PC-3 (cell line): ENCODE measurements at regions not wholly inside any gene's neighbourhood (a gene's known extent, or its start where the extent isn't known, plus 50 kb on each side); places are given as distances from the start of the nearest gene placed in this dataset.
A peak's percentile ranks its signal among the peaks of the same experiment; 100 is the strongest.

Experiments used
- ATAC-seq: fragments of 200-7000 bp; cut with Tn5 transposase; 2 replicates; pipeline ENCODE4 v1.9.1; 2020; ENCODE audit warnings: mild to moderate bottlenecking, moderate library complexity
- BruUV-seq: library from RNA; stranded (reverse); fragments of 400-500 nt; replicated peaks from 2 replicates; lab custom pipeline; 2021; lab: Mats Ljungman, UMichigan
- CTCF ChIA-PET: fragments of 300-600 bp; sonication (Branson Sonifier 250); formaldehyde crosslinking; loops from one replicate; lab custom pipeline; 2022; ENCODE audit warnings: antibody characterized with exemption; lab: Charles Lee
- POLR2A ChIA-PET: fragments of 300-600 bp; sonication (Branson Sonifier 250); formaldehyde crosslinking; loops from one replicate; lab custom pipeline; 2022; ENCODE audit warnings: antibody characterized with exemption; ENCODE audit not compliant: unreplicated experiment; lab: Charles Lee
- DNase-seq: peaks from one replicate; pipeline ENCODE4 v3.0.0-alpha.2; 2015
- H2AFZ ChIP-seq: fragments of 300-600 bp; sonication (generic); 2 replicates; pipeline ENCODE4 v1.6.0; 2016; ENCODE audit warnings: antibody characterized with exemption, low read length
- H3F3A ChIP-seq: fragments of 300-600 bp; sonication (generic); one replicate; pipeline ENCODE4 v1.6.0; 2017; ENCODE audit warnings: antibody characterized with exemption, low read length, control low read depth, mild to moderate bottlenecking; ENCODE audit not compliant: unreplicated experiment
- H3K27ac ChIP-seq: fragments of 300-600 bp; sonication (generic); 2 replicates; pipeline ENCODE4 v1.5.1; 2016; ENCODE audit warnings: mild to moderate bottlenecking, low read length
- H3K27me3 ChIP-seq: fragments of 300-600 bp; sonication (generic); 2 replicates; pipeline ENCODE4 v1.6.1; 2016; ENCODE audit warnings: low read length, mixed read lengths
- H3K36me3 ChIP-seq: fragments of 300-600 bp; sonication (generic); 2 replicates; pipeline ENCODE4 v1.6.1; 2016; ENCODE audit warnings: low read depth, mixed run types, low read length, mixed read lengths
- H3K4me1 ChIP-seq: fragments of 300-600 bp; sonication (generic); 2 replicates; pipeline ENCODE4 v1.5.1; 2016; ENCODE audit warnings: low read length; ENCODE audit not compliant: insufficient read depth
- H3K4me2 ChIP-seq: fragments of 300-600 bp; sonication (generic); 2 replicates; pipeline ENCODE4 v1.6.0; 2016; ENCODE audit warnings: low read length
- H3K4me3 ChIP-seq: fragments of 300-600 bp; sonication (generic); 2 replicates; pipeline ENCODE4 v1.5.1; 2016; ENCODE audit warnings: mild to moderate bottlenecking, low read length, mixed read lengths
- H3K79me2 ChIP-seq: fragments of 300-600 bp; sonication (generic); 2 replicates; pipeline ENCODE4 v1.6.1; 2017; ENCODE audit warnings: low read length, mixed read lengths
- H3K9ac ChIP-seq: fragments of 300-600 bp; sonication (generic); 2 replicates; pipeline ENCODE4 v1.6.0; 2016; ENCODE audit warnings: mild to moderate bottlenecking, low read length
- H3K9me2 ChIP-seq: fragments of 300-600 bp; sonication (generic); replicated peaks from 2 replicates; pipeline ENCODE4 v1.6.1; 2016; ENCODE audit warnings: mixed run types, low read length, mixed read lengths
- H3K9me3 ChIP-seq: fragments of 300-600 bp; sonication (generic); 2 replicates; pipeline ENCODE4 v1.6.1; 2016; ENCODE audit warnings: low read length, mixed read lengths
- H4K20me1 ChIP-seq: fragments of 300-600 bp; sonication (generic); 2 replicates; pipeline ENCODE4 v1.6.1; 2016; ENCODE audit warnings: low read length, mixed read lengths
- CTCF ChIP-seq: fragments of 300-600 bp; sonication (generic); conservative IDR thresholded peaks from 2 replicates; pipeline ENCODE4 v1.5.1; 2017; ENCODE audit warnings: antibody characterized with exemption, low read depth, mild to moderate bottlenecking, low read length
- EZH2 ChIP-seq: fragments of 300-600 bp; sonication (generic); IDR thresholded peaks from one replicate; pipeline ENCODE4 v1.6.1; 2017; ENCODE audit warnings: antibody characterized with exemption, mild to moderate bottlenecking, low read length; ENCODE audit not compliant: unreplicated experiment
- EZH2phosphoT487 ChIP-seq: fragments of 300-600 bp; sonication (generic); IDR thresholded peaks from 2 replicates; pipeline ENCODE4 v1.6.1; 2018; ENCODE audit warnings: mild to moderate bottlenecking, antibody characterized with exemption, low read length, borderline replicate concordance
- intact Hi-C: fragments of 100-400 bp; cut with micrococcal nuclease; formaldehyde crosslinking; loops from 2 replicates; pipeline ENCODE4 v1.9.0; 2023

- Histone ChIP-seq H3K9ac (no peak overlapping the region), H3K27me3 (0 out of 2 replicates have a peak, but pooled peaks cover 4% of the 10 kb centered on the region), H3K4me2 (no peak overlapping the region), H3F3A (no peaks in the 10 kb centered on the region), H4K20me1 (no peaks in the 10 kb centered on the region), H3K9me3 (no peaks in the 10 kb centered on the region), H3K79me2 (no peaks in the 10 kb centered on the region), H3K9me2 (0 out of 2 replicates have a peak, but pooled peaks cover 4% of the 10 kb centered on the region), H3K4me1 (peaks cover 3% of the 10 kb centered on the region; the same call in 1 of the 2 replicates), H3K27ac (no peak overlapping the region), H3K4me3 (no peak overlapping the region), H3K36me3 (no peaks in the 10 kb centered on the region), H2AFZ (no peak overlapping the region)
- ChIA-PET POLR2A (no interaction called here), CTCF (no interaction called here)
- DNase-seq (no peak), ATAC-seq (no peak)
- BruUV-seq = no TSS peak
- intact Hi-C loops = no loop called here
- TF ChIP-seq EZH2 = no peak
- no peak for TF ChIP-seq CTCF
- TF ChIP-seq EZH2phosphoT487 = no peak
Observed at GRCh38 chr10:36903040-36903439, 222.4 kb upstream of the ANKRD30A start.

GRCh38 chr10:36899652-36900051, 225.7 kb upstream of the ANKRD30A start:
- H3K9ac ChIP-seq = no peak overlapping the region
- H3K27me3 ChIP-seq = 0 out of 2 replicates have a peak, but pooled peaks cover 2% of the 10 kb centered on the region
- POLR2A ChIA-PET = no interaction called here
- TF ChIP-seq EZH2 (no peak), EZH2phosphoT487 (no peak), CTCF (no peak)
- DNase-seq (peak; percentile 66), ATAC-seq (peak; percentile 88)
- CTCF ChIA-PET = interaction anchor here (0.6 to 0.8 kb wide), 3 partner anchors 363 to 1592 kb away, joined by 3 to 9 read pairs (median 5); no protein-coding TSS in a partner anchor
- H3K4me2 ChIP-seq = no peak overlapping the region
- H2AFZ ChIP-seq = peak overlapping the region; percentile 5; the same call in 1 of the 2 replicates
- no TSS peak for BruUV-seq
- H3K4me3 ChIP-seq = no peak overlapping the region
- H3K79me2 ChIP-seq = no peaks in the 10 kb centered on the region
- no peaks in the 10 kb centered on the region for H3K36me3 ChIP-seq
- no peaks in the 10 kb centered on the region for H3K9me3 ChIP-seq
- H3K9me2 ChIP-seq = no peaks in the 10 kb centered on the region
- no peak overlapping the region for H3K27ac ChIP-seq
- no peaks in the 10 kb centered on the region for H4K20me1 ChIP-seq
- intact Hi-C loops = loop anchor here (1.0 to 2.0 kb wide), 4 partner anchors 364 to 1467 kb away; no protein-coding TSS in a partner anchor
- H3K4me1 ChIP-seq = peaks cover 3% of the 10 kb centered on the region; the same call in 1 of the 2 replicates
- no peaks in the 10 kb centered on the region for H3F3A ChIP-seq

GRCh38 chr10:36888925-36889573, 236.3 kb upstream of the ANKRD30A start:
- ChIA-PET CTCF (interaction anchor here (0.6 kb wide), 1 partner anchor 142 kb away, joined by 4 read pairs; no protein-coding TSS in a partner anchor), POLR2A (no interaction called here)
- ATAC-seq (peak; percentile 77), DNase-seq (peak; percentile 96)
- Histone ChIP-seq H3K4me3 (no peak overlapping the region), H2AFZ (no peak overlapping the region), H3K27ac (no peak overlapping the region), H3F3A (no peaks in the 10 kb centered on the region), H3K4me2 (no peak overlapping the region), H3K36me3 (no peaks in the 10 kb centered on the region), H4K20me1 (no peaks in the 10 kb centered on the region), H3K79me2 (no peaks in the 10 kb centered on the region), H3K4me1 (no peaks in the 10 kb centered on the region), H3K9me3 (no peaks in the 10 kb centered on the region), H3K27me3 (no peaks in the 10 kb centered on the region), H3K9me2 (no peaks in the 10 kb centered on the region), H3K9ac (no peak overlapping the region)
- BruUV-seq = no TSS peak
- TF ChIP-seq EZH2 (no peak), CTCF (peak; percentile 98), EZH2phosphoT487 (no peak)
- intact Hi-C loops = no loop called here
